Karpas-422 (cell line): ENCODE measurements at regions not wholly inside any gene's neighbourhood (a gene's known extent, or its start where the extent isn't known, plus 50 kb on each side); places are given as distances from the start of the nearest gene placed in this dataset.

Experiments
- DNase-seq: peaks from one replicate; pipeline ENCODE4 v3.0.0-alpha.2; 2015
- H2AFZ ChIP-seq: fragments of 200-600 bp; sonication (generic); 2 replicates; pipeline ENCODE4 v1.6.1; 2014; ENCODE audit warnings: antibody characterized with exemption, low read length, mixed read lengths
- H3K27ac ChIP-seq: fragments of 200-600 bp; sonication (generic); 2 replicates; pipeline ENCODE4 v1.5.1; 2014; ENCODE audit warnings: mild to moderate bottlenecking, low read length, moderate library complexity
- H3K27me3 ChIP-seq: fragments of 200-600 bp; sonication (generic); 2 replicates; pipeline ENCODE4 v1.6.1; 2014; ENCODE audit warnings: low read length, mixed read lengths
- H3K36me3 ChIP-seq: fragments of 200-600 bp; sonication (generic); 2 replicates; pipeline ENCODE4 v1.6.1; 2014; ENCODE audit warnings: low read length, mixed read lengths; ENCODE audit not compliant: insufficient read depth
- H3K4me1 ChIP-seq: fragments of 200-600 bp; sonication (generic); 2 replicates; pipeline ENCODE4 v1.6.1; 2014; ENCODE audit warnings: mild to moderate bottlenecking, low read length, mixed read lengths
- H3K4me2 ChIP-seq: fragments of 200-600 bp; sonication (generic); 2 replicates; pipeline ENCODE4 v1.6.1; 2014; ENCODE audit warnings: low read length, low read depth, mild to moderate bottlenecking; ENCODE audit not compliant: poor library complexity, severe bottlenecking
- H3K4me3 ChIP-seq: fragments of 200-600 bp; sonication (generic); 2 replicates; pipeline ENCODE4 v1.5.1; 2014; ENCODE audit warnings: mild to moderate bottlenecking, antibody characterized with exemption, low read length, mixed read lengths
- H3K79me2 ChIP-seq: fragments of 200-600 bp; sonication (generic); 2 replicates; pipeline ENCODE4 v1.6.1; 2014; ENCODE audit warnings: mild to moderate bottlenecking, low read length, mixed read lengths
- H3K9ac ChIP-seq: fragments of 200-600 bp; sonication (generic); 2 replicates; pipeline ENCODE4 v1.6.0; 2014; ENCODE audit warnings: low read length
- H3K9me2 ChIP-seq: fragments of 200-600 bp; sonication (generic), shearing (Covaris generic); replicated peaks from 2 replicates; pipeline ENCODE4 v1.6.0; 2014; ENCODE audit warnings: mild to moderate bottlenecking, low read length, moderate library complexity; ENCODE audit not compliant: insufficient read depth
- H3K9me3 ChIP-seq: fragments of 300-700, 200-600 bp; sonication (generic); 2 replicates; pipeline ENCODE4 v1.6.1; 2014; ENCODE audit warnings: low read length, mixed read lengths
- H4K20me1 ChIP-seq: fragments of 200-600 bp; sonication (generic); 2 replicates; pipeline ENCODE4 v1.6.1; 2014; ENCODE audit warnings: mild to moderate bottlenecking, antibody characterized with exemption, low read length, low read depth; ENCODE audit not compliant: insufficient read depth

DNA sequence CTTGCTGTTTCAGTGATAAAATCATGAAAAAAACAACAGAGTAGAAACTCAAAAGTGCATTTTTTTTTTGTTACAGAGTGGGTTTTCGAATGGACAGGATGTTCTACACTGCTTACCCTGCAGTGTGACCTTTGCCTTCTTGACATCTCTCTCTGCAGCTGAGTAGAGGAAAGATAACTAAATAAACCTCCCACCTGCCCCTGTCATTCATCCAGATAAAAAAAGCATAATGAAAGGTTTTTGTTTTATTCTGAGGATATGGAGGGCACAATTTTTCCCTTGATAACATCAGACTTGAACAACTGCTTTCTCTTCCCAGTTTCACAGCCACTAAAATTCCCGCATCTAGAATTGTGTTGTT is 193.6 kb upstream of the FOXQ1 start:
- no peaks in the 10 kb centered on the region for H3K36me3 ChIP-seq
- H3K79me2 ChIP-seq, result no peaks in the 10 kb centered on the region
- no peaks in the 10 kb centered on the region for H3K27me3 ChIP-seq
- no peak for DNase-seq
- H3K9me2 ChIP-seq, result no peaks in the 10 kb centered on the region
- H4K20me1 ChIP-seq, result no peaks in the 10 kb centered on the region
- H3K4me1 ChIP-seq, result no peaks in the 10 kb centered on the region
- H2AFZ ChIP-seq, result no peak overlapping the region
- H3K4me2 ChIP-seq, result no peak overlapping the region
- no peak overlapping the region for H3K9ac ChIP-seq
- H3K4me3 ChIP-seq, result no peak overlapping the region
- H3K9me3 ChIP-seq, result no peaks in the 10 kb centered on the region
- no peak overlapping the region for H3K27ac ChIP-seq

DNA sequence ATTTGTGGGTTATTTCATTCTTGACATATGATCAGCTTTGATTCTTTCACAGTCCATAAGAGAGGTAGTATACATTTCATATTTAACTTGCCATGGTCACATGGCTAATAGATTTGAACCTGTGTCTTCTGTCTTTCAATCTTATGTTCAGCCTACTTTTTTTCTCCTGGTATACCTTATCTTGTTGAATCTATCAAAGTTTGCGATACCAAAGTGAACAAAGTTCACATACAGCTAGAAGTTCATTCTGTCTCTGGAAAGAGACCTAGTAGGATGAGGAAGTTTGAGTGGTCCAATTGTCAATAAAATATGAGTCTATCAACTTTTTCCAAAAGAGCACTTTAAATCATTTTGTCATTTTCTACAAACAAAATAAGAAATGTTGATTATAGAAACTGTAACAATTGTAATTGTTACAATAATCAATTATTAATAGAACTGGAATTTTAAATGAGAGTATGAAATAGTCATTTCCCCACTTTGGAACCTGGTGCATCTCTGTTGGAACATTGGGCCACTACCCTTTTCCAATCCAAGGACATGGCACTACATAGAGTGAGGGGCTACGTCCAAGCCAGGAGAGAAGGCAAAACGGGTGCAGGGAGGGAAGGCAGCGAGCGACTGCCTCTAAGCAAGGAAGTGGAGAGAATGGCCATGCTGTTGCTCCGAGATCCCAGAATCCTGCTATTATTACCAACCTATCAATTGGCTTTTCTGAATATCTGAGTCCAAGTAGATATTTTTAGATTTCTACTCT is 194.2 kb upstream of the FOXQ1 start:
- no peaks in the 10 kb centered on the region for H3K27me3 ChIP-seq
- DNase-seq, result no peak
- H3K79me2 ChIP-seq, result no peaks in the 10 kb centered on the region
- no peak overlapping the region for H3K4me2 ChIP-seq
- H3K4me1 ChIP-seq, result no peaks in the 10 kb centered on the region
- H3K9me2 ChIP-seq, result no peaks in the 10 kb centered on the region
- no peak overlapping the region for H3K9ac ChIP-seq
- no peaks in the 10 kb centered on the region for H3K9me3 ChIP-seq
- no peak overlapping the region for H3K27ac ChIP-seq
- no peaks in the 10 kb centered on the region for H3K36me3 ChIP-seq
- no peaks in the 10 kb centered on the region for H4K20me1 ChIP-seq
- H2AFZ ChIP-seq, result no peak overlapping the region
- no peak overlapping the region for H3K4me3 ChIP-seq

DNA sequence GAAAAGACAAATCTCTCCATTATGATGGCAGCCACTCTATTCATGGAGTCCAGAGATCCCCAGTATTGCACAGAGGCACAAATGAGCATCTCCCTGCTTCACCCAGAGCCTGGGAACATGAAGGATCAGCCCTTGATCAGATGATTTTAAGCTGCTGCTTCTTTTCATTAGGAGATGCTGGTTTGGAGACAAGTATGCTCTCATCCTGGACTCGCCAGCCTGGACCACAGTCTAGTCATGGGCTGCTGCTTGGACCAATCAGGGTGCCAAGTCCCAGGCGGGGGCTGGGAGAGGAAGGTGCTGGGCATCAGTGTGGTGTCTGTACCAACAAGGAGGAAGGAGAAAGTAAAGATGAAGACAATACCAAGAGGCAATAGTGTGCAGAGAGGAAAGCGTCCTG is 195.7 kb upstream of the FOXQ1 start:
- H2AFZ ChIP-seq, result no peak overlapping the region
- no peaks in the 10 kb centered on the region for H3K9me2 ChIP-seq
- DNase-seq, result no peak
- H3K4me3 ChIP-seq, result no peak overlapping the region
- no peaks in the 10 kb centered on the region for H3K27me3 ChIP-seq
- no peaks in the 10 kb centered on the region for H4K20me1 ChIP-seq
- H3K4me2 ChIP-seq, result no peak overlapping the region
- H3K4me1 ChIP-seq, result no peaks in the 10 kb centered on the region
- no peaks in the 10 kb centered on the region for H3K79me2 ChIP-seq
- no peaks in the 10 kb centered on the region for H3K36me3 ChIP-seq
- H3K9me3 ChIP-seq, result no peaks in the 10 kb centered on the region
- no peak overlapping the region for H3K9ac ChIP-seq
- H3K27ac ChIP-seq, result no peak overlapping the region

- Histone ChIP-seq H3K27me3 (no peaks in the 10 kb centered on the region), H3K27ac (no peak overlapping the region), H3K79me2 (no peaks in the 10 kb centered on the region), H3K9me2 (no peaks in the 10 kb centered on the region), H3K9ac (no peak overlapping the region), H3K4me3 (no peak overlapping the region), H2AFZ (no peak overlapping the region), H4K20me1 (no peaks in the 10 kb centered on the region), H3K4me1 (no peaks in the 10 kb centered on the region), H3K36me3 (no peaks in the 10 kb centered on the region), H3K4me2 (no peak overlapping the region), H3K9me3 (no peaks in the 10 kb centered on the region)
- DNase-seq, result no peak
Measured at GRCh38 chr6:1113916-1114540, 197.9 kb upstream of the FOXQ1 start.

DNA sequence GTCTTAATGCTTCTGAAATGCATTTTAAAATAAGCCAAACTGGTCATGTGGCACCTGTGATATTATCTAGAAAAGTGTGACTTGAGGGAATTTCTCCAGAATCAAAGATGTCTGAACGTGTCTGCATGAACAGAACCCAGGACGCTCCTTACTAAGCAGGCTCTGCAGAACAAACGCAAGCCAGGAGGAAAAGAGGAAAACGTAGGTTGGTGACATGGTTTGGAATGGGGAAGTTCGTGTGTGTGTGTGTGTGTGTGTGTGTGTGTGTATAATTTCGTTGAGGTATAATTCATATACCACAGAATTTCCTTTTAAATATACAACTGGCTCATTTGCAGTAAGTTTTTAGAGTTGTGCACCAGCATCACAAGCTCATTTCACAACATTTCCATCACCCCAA is 200.5 kb upstream of the FOXQ1 start:
- no peak overlapping the region for H2AFZ ChIP-seq
- no peak overlapping the region for H3K4me3 ChIP-seq
- H3K36me3 ChIP-seq, result no peaks in the 10 kb centered on the region
- no peaks in the 10 kb centered on the region for H3K9me3 ChIP-seq
- H3K9ac ChIP-seq, result no peak overlapping the region
- H3K9me2 ChIP-seq, result no peaks in the 10 kb centered on the region
- no peaks in the 10 kb centered on the region for H3K79me2 ChIP-seq
- no peak overlapping the region for H3K27ac ChIP-seq
- no peaks in the 10 kb centered on the region for H3K4me1 ChIP-seq
- no peaks in the 10 kb centered on the region for H4K20me1 ChIP-seq
- no peak for DNase-seq
- H3K27me3 ChIP-seq, result no peaks in the 10 kb centered on the region
- H3K4me2 ChIP-seq, result no peak overlapping the region

DNA sequence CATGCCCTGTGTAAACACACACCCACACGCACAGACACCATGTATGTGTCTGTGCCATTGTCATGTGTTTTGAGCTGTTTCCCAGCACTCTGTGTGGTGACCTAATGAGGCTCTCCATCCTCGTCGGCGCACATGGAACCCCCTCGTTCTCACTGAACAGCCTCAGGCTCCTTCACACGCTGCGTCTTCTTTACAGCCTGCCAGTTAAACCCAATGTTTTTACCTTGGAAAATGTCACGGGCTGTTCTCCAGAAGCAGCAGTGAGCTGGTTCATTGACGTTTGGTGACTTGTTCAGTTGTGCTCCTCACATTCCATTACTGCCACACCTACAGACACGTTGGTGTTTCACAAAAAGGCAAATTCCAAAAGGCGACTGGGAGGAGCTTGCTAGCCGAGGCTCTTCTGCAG is 201.0 kb upstream of the FOXQ1 start:
- H3K36me3 ChIP-seq, result no peaks in the 10 kb centered on the region
- H3K9me3 ChIP-seq, result no peaks in the 10 kb centered on the region
- H3K9ac ChIP-seq, result no peak overlapping the region
- no peak overlapping the region for H3K4me3 ChIP-seq
- DNase-seq, result no peak
- no peaks in the 10 kb centered on the region for H3K4me1 ChIP-seq
- H3K27me3 ChIP-seq, result no peaks in the 10 kb centered on the region
- no peak overlapping the region for H3K4me2 ChIP-seq
- no peaks in the 10 kb centered on the region for H4K20me1 ChIP-seq
- H3K79me2 ChIP-seq, result no peaks in the 10 kb centered on the region
- H3K27ac ChIP-seq, result no peak overlapping the region
- H3K9me2 ChIP-seq, result no peaks in the 10 kb centered on the region
- H2AFZ ChIP-seq, result no peak overlapping the region

DNA sequence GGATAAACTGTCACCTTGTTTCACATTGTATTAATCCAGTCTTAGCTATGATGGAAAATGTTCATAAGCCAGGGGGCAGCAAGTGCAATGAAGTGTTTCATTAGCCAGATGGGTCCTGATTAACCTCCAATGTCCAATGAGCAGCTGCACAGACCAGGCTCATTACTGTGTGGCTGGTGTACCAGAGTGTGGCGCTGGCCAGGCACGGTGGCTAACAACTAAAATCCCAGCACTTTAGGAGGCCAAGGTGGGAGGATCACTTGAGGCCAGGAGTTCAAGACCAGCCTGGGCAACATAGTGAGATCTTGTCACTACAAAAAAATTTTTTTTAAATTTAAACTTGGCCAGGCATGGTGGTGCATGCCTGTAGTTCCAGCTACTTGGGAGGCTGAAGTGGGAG is 201.7 kb upstream of the FOXQ1 start:
- no peaks in the 10 kb centered on the region for H3K9me2 ChIP-seq
- no peak for DNase-seq
- no peak overlapping the region for H3K9ac ChIP-seq
- H3K27ac ChIP-seq, result no peak overlapping the region
- H2AFZ ChIP-seq, result no peak overlapping the region
- H3K27me3 ChIP-seq, result no peaks in the 10 kb centered on the region
- H4K20me1 ChIP-seq, result no peaks in the 10 kb centered on the region
- no peaks in the 10 kb centered on the region for H3K36me3 ChIP-seq
- no peaks in the 10 kb centered on the region for H3K79me2 ChIP-seq
- H3K4me1 ChIP-seq, result no peaks in the 10 kb centered on the region
- H3K4me2 ChIP-seq, result no peak overlapping the region
- H3K9me3 ChIP-seq, result no peaks in the 10 kb centered on the region
- H3K4me3 ChIP-seq, result no peak overlapping the region

DNA sequence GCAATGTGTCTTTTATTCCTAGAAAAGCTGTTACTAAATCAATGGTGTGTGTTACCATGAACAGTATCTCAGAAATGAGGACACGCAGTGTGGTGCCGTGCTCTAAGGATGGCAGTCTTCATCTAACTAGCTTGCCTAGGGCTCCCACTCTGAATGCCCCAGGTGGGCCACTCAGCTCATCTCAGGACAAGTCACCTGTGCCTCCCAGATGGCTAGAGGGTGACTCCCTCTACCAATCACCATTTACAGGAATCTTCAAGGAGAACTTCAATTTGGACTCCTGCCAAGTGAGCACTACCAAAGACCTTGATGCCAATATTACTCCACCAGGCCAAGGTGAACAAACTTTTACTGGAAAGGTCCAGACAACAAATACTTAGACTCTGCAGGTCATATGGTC is 202.8 kb upstream of the FOXQ1 start:
- Histone ChIP-seq H3K27ac (no peak overlapping the region), H3K27me3 (no peaks in the 10 kb centered on the region), H3K9me2 (no peaks in the 10 kb centered on the region), H3K9me3 (no peaks in the 10 kb centered on the region), H3K4me1 (no peaks in the 10 kb centered on the region), H4K20me1 (no peaks in the 10 kb centered on the region), H3K4me3 (no peak overlapping the region), H3K4me2 (no peak overlapping the region), H2AFZ (no peak overlapping the region), H3K9ac (no peak overlapping the region), H3K79me2 (no peaks in the 10 kb centered on the region), H3K36me3 (no peaks in the 10 kb centered on the region)
- no peak for DNase-seq
